ENCODE measurements at regions not wholly inside any gene's neighbourhood (a gene's known extent, or its start where the extent isn't known, plus 50 kb on each side); places are given as distances from the start of the nearest gene placed in this dataset.

GRCh38 chr1:29851691-29852090 is 615.4 kb downstream of the PTPRU start:
- H3K27me3 ChIP-seq (ENCODE audit: insufficient read depth, low read length) = peaks cover 4% of the 10 kb centered on the region
- H2AFZ ChIP-seq (ENCODE audit: low read length, unreplicated experiment) = no peak overlapping the region
- H3K4me3 ChIP-seq (ENCODE audit: low read depth, low read length) = no peak overlapping the region
- H3K4me1 ChIP-seq (ENCODE audit: control insufficient read depth, insufficient read depth, low read length, unreplicated experiment) = no peaks in the 10 kb centered on the region
- no peaks in the 10 kb centered on the region for H3K79me2 ChIP-seq (ENCODE audit: control insufficient read depth, insufficient read depth, low read length, unreplicated experiment)
- no peaks in the 10 kb centered on the region for H3K36me3 ChIP-seq (ENCODE audit: insufficient read depth, low read length)
- H3K27ac ChIP-seq (ENCODE audit: low read depth, low read length) = no peak overlapping the region

GRCh38 chr1:29849991-29850757 is 613.9 kb downstream of the PTPRU start:
- Histone ChIP-seq H3K27ac (ENCODE audit: low read depth, low read length) (no peak overlapping the region), H3K4me1 (ENCODE audit: control insufficient read depth, insufficient read depth, low read length, unreplicated experiment) (no peaks in the 10 kb centered on the region), H3K4me3 (ENCODE audit: low read depth, low read length) (no peak overlapping the region), H2AFZ (ENCODE audit: low read length, unreplicated experiment) (no peak overlapping the region), H3K27me3 (ENCODE audit: insufficient read depth, low read length) (peaks cover 3% of the 10 kb centered on the region), H3K36me3 (ENCODE audit: insufficient read depth, low read length) (no peaks in the 10 kb centered on the region), H3K79me2 (ENCODE audit: control insufficient read depth, insufficient read depth, low read length, unreplicated experiment) (no peaks in the 10 kb centered on the region)

- Histone ChIP-seq H2AFZ (ENCODE audit: low read length, unreplicated experiment) (no peak overlapping the region), H3K27ac (ENCODE audit: low read depth, low read length) (no peak overlapping the region), H3K4me1 (ENCODE audit: control insufficient read depth, insufficient read depth, low read length, unreplicated experiment) (no peaks in the 10 kb centered on the region), H3K4me3 (ENCODE audit: low read depth, low read length) (no peak overlapping the region), H3K27me3 (ENCODE audit: insufficient read depth, low read length) (no peaks in the 10 kb centered on the region; the same call in 1 of the 2 replicates), H3K36me3 (ENCODE audit: insufficient read depth, low read length) (no peaks in the 10 kb centered on the region), H3K79me2 (ENCODE audit: control insufficient read depth, insufficient read depth, low read length, unreplicated experiment) (no peaks in the 10 kb centered on the region)
Observed at GRCh38 chr1:29849038-29849750, 612.9 kb downstream of the PTPRU start.

- H3K27me3 ChIP-seq (ENCODE audit: insufficient read depth, low read length) = no peaks in the 10 kb centered on the region
- no peak overlapping the region for H3K27ac ChIP-seq (ENCODE audit: low read depth, low read length)
- H2AFZ ChIP-seq (ENCODE audit: low read length, unreplicated experiment) = no peak overlapping the region
- no peaks in the 10 kb centered on the region for H3K79me2 ChIP-seq (ENCODE audit: control insufficient read depth, insufficient read depth, low read length, unreplicated experiment)
- no peaks in the 10 kb centered on the region for H3K36me3 ChIP-seq (ENCODE audit: insufficient read depth, low read length)
- no peaks in the 10 kb centered on the region for H3K4me1 ChIP-seq (ENCODE audit: control insufficient read depth, insufficient read depth, low read length, unreplicated experiment)
- no peak overlapping the region for H3K4me3 ChIP-seq (ENCODE audit: low read depth, low read length)
Observed at GRCh38 chr1:29845910-29846309, 609.6 kb downstream of the PTPRU start.

- H3K27me3 ChIP-seq (ENCODE audit: insufficient read depth, low read length) = peaks cover 4% of the 10 kb centered on the region; the same call in 1 of the 2 replicates
- H3K36me3 ChIP-seq (ENCODE audit: insufficient read depth, low read length) = no peaks in the 10 kb centered on the region
- H2AFZ ChIP-seq (ENCODE audit: low read length, unreplicated experiment) = no peak overlapping the region
- H3K4me1 ChIP-seq (ENCODE audit: control insufficient read depth, insufficient read depth, low read length, unreplicated experiment) = no peaks in the 10 kb centered on the region
- H3K79me2 ChIP-seq (ENCODE audit: control insufficient read depth, insufficient read depth, low read length, unreplicated experiment) = no peaks in the 10 kb centered on the region
- H3K27ac ChIP-seq (ENCODE audit: low read depth, low read length) = no peak overlapping the region
- no peak overlapping the region for H3K4me3 ChIP-seq (ENCODE audit: low read depth, low read length)
Observed at GRCh38 chr1:29842130-29842529, 605.8 kb downstream of the PTPRU start.

GRCh38 chr1:29839726-29840125 is 603.4 kb downstream of the PTPRU start:
- Histone ChIP-seq H3K4me1 (ENCODE audit: control insufficient read depth, insufficient read depth, low read length, unreplicated experiment) (no peaks in the 10 kb centered on the region), H3K4me3 (ENCODE audit: low read depth, low read length) (no peak overlapping the region), H3K79me2 (ENCODE audit: control insufficient read depth, insufficient read depth, low read length, unreplicated experiment) (no peaks in the 10 kb centered on the region), H3K36me3 (ENCODE audit: insufficient read depth, low read length) (no peaks in the 10 kb centered on the region), H3K27me3 (ENCODE audit: insufficient read depth, low read length) (peaks cover 4% of the 10 kb centered on the region; the same call in 1 of the 2 replicates), H3K27ac (ENCODE audit: low read depth, low read length) (no peak overlapping the region), H2AFZ (ENCODE audit: low read length, unreplicated experiment) (no peak overlapping the region)

GRCh38 chr1:29838738-29839320 is 602.5 kb downstream of the PTPRU start:
- H3K27ac ChIP-seq (ENCODE audit: low read depth, low read length) = no peak overlapping the region
- H3K79me2 ChIP-seq (ENCODE audit: control insufficient read depth, insufficient read depth, low read length, unreplicated experiment) = no peaks in the 10 kb centered on the region
- H2AFZ ChIP-seq (ENCODE audit: low read length, unreplicated experiment) = no peak overlapping the region
- no peaks in the 10 kb centered on the region for H3K36me3 ChIP-seq (ENCODE audit: insufficient read depth, low read length)
- H3K4me1 ChIP-seq (ENCODE audit: control insufficient read depth, insufficient read depth, low read length, unreplicated experiment) = no peaks in the 10 kb centered on the region
- H3K4me3 ChIP-seq (ENCODE audit: low read depth, low read length) = no peak overlapping the region
- peaks cover 4% of the 10 kb centered on the region; the same call in 1 of the 2 replicates for H3K27me3 ChIP-seq (ENCODE audit: insufficient read depth, low read length)

- H3K4me3 ChIP-seq (ENCODE audit: low read depth, low read length) = no peak overlapping the region
- H3K27ac ChIP-seq (ENCODE audit: low read depth, low read length) = no peak overlapping the region
- H3K4me1 ChIP-seq (ENCODE audit: control insufficient read depth, insufficient read depth, low read length, unreplicated experiment) = no peaks in the 10 kb centered on the region
- H2AFZ ChIP-seq (ENCODE audit: low read length, unreplicated experiment) = no peak overlapping the region
- H3K27me3 ChIP-seq (ENCODE audit: insufficient read depth, low read length) = peaks cover 4% of the 10 kb centered on the region; the same call in 1 of the 2 replicates
- no peaks in the 10 kb centered on the region for H3K36me3 ChIP-seq (ENCODE audit: insufficient read depth, low read length)
- no peaks in the 10 kb centered on the region for H3K79me2 ChIP-seq (ENCODE audit: control insufficient read depth, insufficient read depth, low read length, unreplicated experiment)
Observed at GRCh38 chr1:29836651-29837646, 600.6 kb downstream of the PTPRU start.

- Histone ChIP-seq H2AFZ (ENCODE audit: low read length, unreplicated experiment) (no peak overlapping the region), H3K79me2 (ENCODE audit: control insufficient read depth, insufficient read depth, low read length, unreplicated experiment) (no peaks in the 10 kb centered on the region), H3K4me1 (ENCODE audit: control insufficient read depth, insufficient read depth, low read length, unreplicated experiment) (no peaks in the 10 kb centered on the region), H3K27ac (ENCODE audit: low read depth, low read length) (no peak overlapping the region), H3K36me3 (ENCODE audit: insufficient read depth, low read length) (no peaks in the 10 kb centered on the region), H3K4me3 (ENCODE audit: low read depth, low read length) (no peak overlapping the region), H3K27me3 (ENCODE audit: insufficient read depth, low read length) (peaks cover 4% of the 10 kb centered on the region; the same call in 1 of the 2 replicates)
Observed at GRCh38 chr1:29835874-29836273, 599.6 kb downstream of the PTPRU start.

- no peak overlapping the region for H2AFZ ChIP-seq (ENCODE audit: low read length, unreplicated experiment)
Observed at GRCh38 chr1:29835406-29835805, 599.1 kb downstream of the PTPRU start.

More at GRCh38 chr1:29835406-29835805, 599.1 kb downstream of the PTPRU start:
- Histone ChIP-seq H3K79me2 (ENCODE audit: control insufficient read depth, insufficient read depth, low read length, unreplicated experiment) (no peaks in the 10 kb centered on the region), H3K36me3 (ENCODE audit: insufficient read depth, low read length) (no peaks in the 10 kb centered on the region), H3K4me3 (ENCODE audit: low read depth, low read length) (no peak overlapping the region), H3K27me3 (ENCODE audit: insufficient read depth, low read length) (peaks cover 4% of the 10 kb centered on the region; the same call in 1 of the 2 replicates), H3K4me1 (ENCODE audit: control insufficient read depth, insufficient read depth, low read length, unreplicated experiment) (no peaks in the 10 kb centered on the region), H3K27ac (ENCODE audit: low read depth, low read length) (no peak overlapping the region)

All from ACC112 (cell line).